Activated CD8-positive, alpha-beta T cell treated with anti-CD3 and anti-CD28 coated beads for 36 hours (primary cell): ENCODE measurements at regions not wholly inside any gene's neighbourhood (a gene's known extent, or its start where the extent isn't known, plus 50 kb on each side); places are given as distances from the start of the nearest gene placed in this dataset.

ENCODE experiments used
- ATAC-seq: fragments of 200-7000 bp; cut with Tn5 transposase; one replicate; pipeline ENCODE4 v1.10.0; 2021; ENCODE audit warnings: mild to moderate bottlenecking, moderate library complexity
- CTCF ChIA-PET: fragments of 350-600 bp; sonication (Branson Sonifier 250); formaldehyde crosslinking; loops from one replicate; lab custom pipeline; 2021; ENCODE audit warnings: antibody characterized with exemption; lab: Charles Lee
- POLR2A ChIA-PET: fragments of 350-600 bp; sonication (Branson Sonifier 250); formaldehyde crosslinking; loops from one replicate; lab custom pipeline; 2021; ENCODE audit warnings: antibody characterized with exemption; lab: Charles Lee
- DNase-seq: peaks from one replicate; pipeline ENCODE4 v3.0.0-alpha.2; 2020
- H3K27ac Mint-ChIP-seq: one replicate; pipeline ENCODE4 v1.8.0; 2021; ENCODE audit warnings: mild to moderate bottlenecking, mixed read lengths
- H3K27me3 Mint-ChIP-seq: one replicate; pipeline ENCODE4 v1.8.0; 2021; ENCODE audit warnings: mixed read lengths
- H3K36me3 Mint-ChIP-seq: one replicate; pipeline ENCODE4 v1.8.0; 2021; ENCODE audit warnings: low read depth, mixed read lengths
- H3K4me1 Mint-ChIP-seq: one replicate; pipeline ENCODE4 v1.8.0; 2021; ENCODE audit warnings: low read depth, mixed read lengths
- H3K4me3 Mint-ChIP-seq: one replicate; pipeline ENCODE4 v1.8.0; 2021; ENCODE audit warnings: mild to moderate bottlenecking, moderate library complexity, mixed read lengths
- H3K9me3 Mint-ChIP-seq: one replicate; pipeline ENCODE4 v1.8.0; 2021; ENCODE audit warnings: mixed read lengths
- intact Hi-C: fragments of 100-400 bp; cut with micrococcal nuclease; formaldehyde crosslinking; loops from one replicate; pipeline ENCODE4 v1.10.0; 2022
- TF ChIP-seq, protein P1 (sequence below): fragments of 200-600 bp; IDR thresholded peaks from one replicate; pipeline ENCODE4 v1.8.0; 2022; ENCODE audit warnings: antibody characterized with exemption, mild to moderate bottlenecking

DNA sequence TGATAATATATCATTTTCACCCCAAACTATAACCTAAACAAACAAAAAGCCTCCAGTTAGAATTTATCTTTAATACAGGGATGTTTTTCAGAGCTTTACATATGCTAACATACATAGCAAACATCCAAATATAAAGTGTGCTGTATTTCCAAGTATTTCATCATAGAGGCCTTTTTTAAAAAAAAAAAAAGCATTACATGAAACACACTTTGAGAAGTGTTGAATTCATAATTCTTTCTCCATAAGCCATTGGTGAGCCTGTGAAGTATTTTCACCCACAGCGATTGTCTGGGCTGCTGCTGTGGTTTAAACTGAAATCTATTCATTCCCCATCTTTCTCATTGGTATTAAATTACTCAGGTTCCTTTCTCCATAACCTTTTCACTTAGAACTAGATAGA is 503.4 kb upstream of the CDH8 start:
- no peak overlapping the region for H3K4me3 Mint-ChIP-seq
- no peaks in the 10 kb centered on the region for H3K27me3 Mint-ChIP-seq
- ChIA-PET POLR2A (no interaction called here), CTCF (no interaction called here)
- H3K36me3 Mint-ChIP-seq: no peaks in the 10 kb centered on the region
- ATAC-seq (no peak), DNase-seq (no peak)
- H3K4me1 Mint-ChIP-seq: no peaks in the 10 kb centered on the region
- TF ChIP-seq, protein P1, sequence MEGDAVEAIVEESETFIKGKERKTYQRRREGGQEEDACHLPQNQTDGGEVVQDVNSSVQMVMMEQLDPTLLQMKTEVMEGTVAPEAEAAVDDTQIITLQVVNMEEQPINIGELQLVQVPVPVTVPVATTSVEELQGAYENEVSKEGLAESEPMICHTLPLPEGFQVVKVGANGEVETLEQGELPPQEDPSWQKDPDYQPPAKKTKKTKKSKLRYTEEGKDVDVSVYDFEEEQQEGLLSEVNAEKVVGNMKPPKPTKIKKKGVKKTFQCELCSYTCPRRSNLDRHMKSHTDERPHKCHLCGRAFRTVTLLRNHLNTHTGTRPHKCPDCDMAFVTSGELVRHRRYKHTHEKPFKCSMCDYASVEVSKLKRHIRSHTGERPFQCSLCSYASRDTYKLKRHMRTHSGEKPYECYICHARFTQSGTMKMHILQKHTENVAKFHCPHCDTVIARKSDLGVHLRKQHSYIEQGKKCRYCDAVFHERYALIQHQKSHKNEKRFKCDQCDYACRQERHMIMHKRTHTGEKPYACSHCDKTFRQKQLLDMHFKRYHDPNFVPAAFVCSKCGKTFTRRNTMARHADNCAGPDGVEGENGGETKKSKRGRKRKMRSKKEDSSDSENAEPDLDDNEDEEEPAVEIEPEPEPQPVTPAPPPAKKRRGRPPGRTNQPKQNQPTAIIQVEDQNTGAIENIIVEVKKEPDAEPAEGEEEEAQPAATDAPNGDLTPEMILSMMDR: no peak
- H3K27ac Mint-ChIP-seq: no peak overlapping the region
- peaks cover 14% of the 10 kb centered on the region for H3K9me3 Mint-ChIP-seq
- intact Hi-C loops: no loop called here

DNA sequence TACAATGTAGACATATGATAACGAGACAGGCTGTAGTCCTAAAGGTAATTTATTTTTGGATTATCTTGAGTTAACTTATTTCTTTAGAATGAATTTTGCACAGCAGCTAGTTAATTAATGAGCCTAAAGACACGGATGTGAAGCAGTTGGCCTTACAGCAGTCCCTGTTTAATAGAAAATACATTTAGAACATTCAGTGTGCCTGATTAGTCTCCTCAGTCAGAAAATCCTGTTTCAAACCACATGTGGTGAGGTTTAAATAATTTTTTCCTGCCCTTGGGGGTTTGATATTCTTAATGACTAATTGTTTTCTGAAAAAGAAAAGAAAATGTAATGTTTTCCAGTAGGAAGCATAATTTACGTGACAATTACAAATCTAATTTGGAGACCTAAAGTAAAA is 494.2 kb upstream of the CDH8 start:
- H3K27me3 Mint-ChIP-seq: no peaks in the 10 kb centered on the region
- H3K27ac Mint-ChIP-seq: no peak overlapping the region
- H3K36me3 Mint-ChIP-seq: no peaks in the 10 kb centered on the region
- ATAC-seq (no peak), DNase-seq (no peak)
- intact Hi-C loops: no loop called here
- H3K4me3 Mint-ChIP-seq: no peak overlapping the region
- TF ChIP-seq, protein P1: no peak
- ChIA-PET POLR2A (no interaction called here), CTCF (no interaction called here)
- H3K9me3 Mint-ChIP-seq: peaks cover 19% of the 10 kb centered on the region
- H3K4me1 Mint-ChIP-seq: no peaks in the 10 kb centered on the region

- ChIA-PET POLR2A (no interaction called here), CTCF (no interaction called here)
- no peaks in the 10 kb centered on the region for H3K36me3 Mint-ChIP-seq
- no peaks in the 10 kb centered on the region for H3K4me1 Mint-ChIP-seq
- H3K4me3 Mint-ChIP-seq: no peak overlapping the region
- DNase-seq (no peak), ATAC-seq (no peak)
- no peaks in the 10 kb centered on the region for H3K27me3 Mint-ChIP-seq
- TF ChIP-seq, protein P1: no peak
- intact Hi-C loops: no loop called here
- H3K27ac Mint-ChIP-seq: no peak overlapping the region
- peaks cover 27% of the 10 kb centered on the region for H3K9me3 Mint-ChIP-seq
Observed at GRCh38 chr16:62516001-62516400, 479.8 kb upstream of the CDH8 start.

- intact Hi-C loops: no loop called here
- POLR2A ChIA-PET: no interaction called here
- H3K4me1 Mint-ChIP-seq: no peaks in the 10 kb centered on the region
- ATAC-seq: no peak
- no peaks in the 10 kb centered on the region for H3K36me3 Mint-ChIP-seq
- no peaks in the 10 kb centered on the region for H3K27me3 Mint-ChIP-seq
- H3K9me3 Mint-ChIP-seq: peaks cover 25% of the 10 kb centered on the region
- H3K27ac Mint-ChIP-seq: no peak overlapping the region
- DNase-seq: no peak
- CTCF ChIA-PET: no interaction called here
- no peak overlapping the region for H3K4me3 Mint-ChIP-seq
- TF ChIP-seq, protein P1: no peak
Observed at GRCh38 chr16:62503073-62503472, 466.8 kb upstream of the CDH8 start.

DNA sequence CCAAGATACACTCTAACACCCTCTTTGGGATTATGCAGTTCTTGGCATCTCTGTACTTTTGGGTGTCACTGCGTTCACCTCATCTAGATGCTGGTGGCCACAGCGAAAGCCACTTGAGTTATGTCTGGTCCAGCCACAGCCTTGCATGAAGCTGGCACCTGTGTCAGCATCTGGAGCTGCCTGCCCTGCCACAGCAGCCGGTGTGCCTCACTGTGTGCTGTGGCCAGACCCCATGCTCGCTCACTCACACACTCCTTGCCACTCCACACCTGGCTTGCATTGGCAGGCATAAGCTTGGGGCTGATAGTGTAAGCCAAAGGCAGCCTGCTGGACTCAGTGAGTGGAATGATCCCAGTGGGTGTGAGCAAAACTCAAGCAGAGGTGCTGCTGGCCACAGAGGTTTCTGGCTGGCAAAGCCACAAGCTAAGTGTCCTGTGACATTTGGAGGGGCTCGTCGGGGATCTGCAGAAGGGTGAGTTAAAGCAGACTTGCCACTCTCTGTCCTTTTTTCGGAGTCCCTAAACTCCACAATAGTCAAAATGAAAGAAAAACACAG is 442.7 kb upstream of the CDH8 start:
- TF ChIP-seq, protein P1: no peak

More for the DNA sequence above, 442.7 kb upstream of the CDH8 start:
- peaks cover 12% of the 10 kb centered on the region for H3K9me3 Mint-ChIP-seq
- ATAC-seq (no peak), DNase-seq (no peak)
- H3K4me1 Mint-ChIP-seq: no peaks in the 10 kb centered on the region
- POLR2A ChIA-PET: no interaction called here
- H3K4me3 Mint-ChIP-seq: no peak overlapping the region
- CTCF ChIA-PET: no interaction called here
- H3K27me3 Mint-ChIP-seq: no peaks in the 10 kb centered on the region
- H3K27ac Mint-ChIP-seq: no peak overlapping the region
- H3K36me3 Mint-ChIP-seq: no peaks in the 10 kb centered on the region
- intact Hi-C loops: no loop called here
